ENCODE measurements at regions not wholly inside any gene's neighbourhood (a gene's known extent, or its start where the extent isn't known, plus 50 kb on each side); places are given as distances from the start of the nearest gene placed in this dataset.

GRCh38 chr15:97836003-97836402, 124.5 kb upstream of the ARRDC4 start:
- no peak for TF ChIP-seq ZNF565 (CRISPR knock-in tag; conservative IDR thresholded peaks at IDR 0.05; ENCODE audit: low read depth)
- no peak for TF ChIP-seq BACH2 (CRISPR knock-in tag; IDR thresholded peaks at IDR 0.05; ENCODE audit: borderline replicate concordance)
- no peak for TF ChIP-seq ZNF8 (CRISPR knock-in tag; IDR thresholded peaks at IDR 0.05)
- no peak for TF ChIP-seq RARB (CRISPR knock-in tag; IDR thresholded peaks at IDR 0.05)
- no peak for TF ChIP-seq PPARA (CRISPR knock-in tag; IDR thresholded peaks at IDR 0.05; ENCODE audit: borderline replicate concordance)
- no peak for TF ChIP-seq CSDC2 (CRISPR knock-in tag; IDR thresholded peaks at IDR 0.05)
- no peak for TF ChIP-seq ZFP3 (CRISPR knock-in tag; IDR thresholded peaks at IDR 0.05)
- no peak for TF ChIP-seq ARNTL (CRISPR knock-in tag; IDR thresholded peaks at IDR 0.05; ENCODE audit: borderline replicate concordance, low read depth)

Measured in SK-N-SH treated with all-trans-retinoic acid at 6 μM for 48 hours (cell line).